Stimulated activated naive CD8-positive, alpha-beta T cell treated with anti-CD3 and anti-CD28 coated beads, Interleukin-15, amount 100 ng/mL, for 72 hours (primary cell): ENCODE measurements at regions not wholly inside any gene's neighbourhood (a gene's known extent, or its start where the extent isn't known, plus 50 kb on each side); places are given as distances from the start of the nearest gene placed in this dataset.

Experiments used
- ATAC-seq: fragments of 150-1000 bp; cut with Tn5 transposase; 2 replicates; pipeline ENCODE4 v1.10.0; 2021; ENCODE audit warnings: mild to moderate bottlenecking, moderate library complexity
- DNase-seq, 2 donors: peaks; one replicate each; pipeline ENCODE4 v3.0.0; 2021 to 2022
- H3K27ac Mint-ChIP-seq, 2 donors: one replicate each; pipeline ENCODE4 v1.8.0; 2022; ENCODE audit warnings: mild to moderate bottlenecking in 2 of 2, mixed read lengths in 2 of 2, moderate library complexity in 2 of 2
- H3K27me3 Mint-ChIP-seq: one replicate; pipeline ENCODE4 v1.8.0; 2022; ENCODE audit warnings: mixed read lengths
- H3K4me1 Mint-ChIP-seq: one replicate; pipeline ENCODE4 v1.8.0; 2022; ENCODE audit warnings: mild to moderate bottlenecking, mixed read lengths
- H3K4me3 Mint-ChIP-seq, 2 donors: one replicate each; pipeline ENCODE4 v1.8.0; 2022; ENCODE audit warnings: mild to moderate bottlenecking in 2 of 2, mixed read lengths in 2 of 2, moderate library complexity in 1 of 2
- H3K9me3 Mint-ChIP-seq, 2 donors: one replicate each; pipeline ENCODE4 v1.8.0; 2022; ENCODE audit warnings: mixed read lengths in 2 of 2

DNA sequence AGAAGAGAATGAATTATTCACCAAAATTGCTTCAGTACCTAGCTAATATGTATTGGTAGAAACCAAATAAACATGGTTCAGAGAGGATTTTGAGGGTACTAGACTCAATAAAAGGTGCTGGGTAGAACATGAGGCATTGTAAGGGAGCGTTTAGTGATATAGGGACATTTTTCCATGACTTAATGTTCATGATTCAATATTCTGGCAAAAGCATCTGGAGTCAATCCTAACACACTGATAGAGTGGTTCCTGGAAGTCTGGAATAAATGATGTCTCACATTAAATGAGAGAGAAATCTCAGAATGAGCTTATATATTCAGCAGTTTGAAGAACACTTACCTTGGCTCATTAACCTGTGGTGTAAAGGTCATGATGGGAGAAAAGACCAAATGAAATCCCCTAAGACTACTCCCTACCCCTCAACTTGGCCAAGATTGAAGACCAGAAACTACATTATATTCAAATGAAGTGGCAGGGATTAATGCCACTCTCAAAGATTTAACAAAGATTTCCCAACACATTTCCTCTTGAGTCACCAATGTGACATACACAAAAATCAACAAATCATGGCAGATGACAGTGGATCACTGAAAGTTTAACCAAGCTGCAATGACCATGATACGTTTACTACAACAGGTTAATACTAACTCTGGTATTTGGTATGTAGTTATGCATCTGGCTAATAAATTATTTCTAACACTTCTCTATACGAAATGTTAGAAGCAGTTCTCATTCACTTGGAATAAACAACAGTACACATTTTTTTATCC is 309.5 kb downstream of the SATB2 start:
- H3K27me3 Mint-ChIP-seq: no peaks in the 10 kb centered on the region
- DNase-seq (no peak), ATAC-seq (no peak)
- H3K4me3 Mint-ChIP-seq: no peak overlapping the region
- no peak overlapping the region for H3K27ac Mint-ChIP-seq
- H3K4me1 Mint-ChIP-seq: no peaks in the 10 kb centered on the region
- H3K9me3 Mint-ChIP-seq: peaks cover 0 to 3% of the 10 kb centered on the region in 2 donors

DNA sequence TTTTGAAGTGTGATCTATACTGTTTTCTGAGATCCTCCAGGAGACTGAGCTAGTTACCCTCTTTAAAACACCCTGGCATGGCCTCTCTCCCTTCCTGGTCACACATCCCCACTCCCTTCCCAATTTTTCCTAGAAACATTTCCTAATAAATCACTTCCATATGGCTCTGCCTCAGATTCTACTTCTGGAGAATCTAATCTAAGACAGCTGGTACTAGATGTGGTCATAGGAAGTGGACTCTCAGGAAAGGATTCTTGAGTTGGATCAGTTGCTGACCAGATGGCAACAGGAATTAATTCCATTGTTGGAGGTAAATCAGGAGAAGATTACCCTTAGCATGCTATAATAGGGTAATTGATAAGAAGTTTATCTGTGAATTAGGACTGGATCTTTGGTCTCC is 310.5 kb downstream of the SATB2 start:
- Mint-ChIP-seq H3K9me3 (no peaks in the 10 kb centered on the region), H3K27me3 (no peaks in the 10 kb centered on the region), H3K4me1 (no peaks in the 10 kb centered on the region), H3K27ac (no peak overlapping the region), H3K4me3 (no peak overlapping the region)
- ATAC-seq (no peak), DNase-seq (no peak)

DNA sequence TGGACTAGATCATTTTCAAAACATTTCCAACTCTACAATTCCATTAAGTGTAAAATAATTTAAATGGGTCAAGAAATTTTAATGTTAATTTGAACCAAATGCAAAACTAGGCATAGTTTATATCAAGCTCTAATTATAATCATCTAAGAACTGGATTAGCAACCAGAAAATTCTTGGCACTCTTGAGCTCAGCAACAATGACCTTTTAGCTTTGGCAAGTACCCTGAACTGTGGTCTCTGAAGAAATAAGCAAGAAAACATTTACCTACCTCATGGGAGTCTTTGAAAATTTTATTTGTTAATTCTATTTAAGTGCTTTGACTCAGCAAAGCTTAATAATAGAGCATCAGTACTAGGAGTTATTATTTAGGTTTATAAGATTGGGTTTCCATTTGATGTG is 313.2 kb downstream of the SATB2 start:
- DNase-seq: no peak
- ATAC-seq: no peak
- Mint-ChIP-seq H3K4me3 (no peak overlapping the region), H3K4me1 (no peaks in the 10 kb centered on the region), H3K27me3 (no peaks in the 10 kb centered on the region), H3K9me3 (peaks cover 0 to 8% of the 10 kb centered on the region in 2 donors), H3K27ac (no peak overlapping the region)

- no peak for DNase-seq
- no peak overlapping the region for H3K27ac Mint-ChIP-seq
- no peak for ATAC-seq
- no peaks in the 10 kb centered on the region for H3K4me1 Mint-ChIP-seq
- H3K4me3 Mint-ChIP-seq: no peak overlapping the region
- H3K27me3 Mint-ChIP-seq: no peaks in the 10 kb centered on the region
- H3K9me3 Mint-ChIP-seq: peaks cover 0 to 10% of the 10 kb centered on the region in 2 donors
Observed at GRCh38 chr2:199144036-199144435, 313.7 kb downstream of the SATB2 start.

GRCh38 chr2:199136681-199137080 is 321.1 kb downstream of the SATB2 start:
- Mint-ChIP-seq H3K27me3 (no peaks in the 10 kb centered on the region), H3K27ac (no peak overlapping the region), H3K4me3 (no peak overlapping the region), H3K9me3 (peaks cover 0 to 10% of the 10 kb centered on the region in 2 donors), H3K4me1 (no peaks in the 10 kb centered on the region)
- no peak for ATAC-seq
- no peak for DNase-seq

DNA sequence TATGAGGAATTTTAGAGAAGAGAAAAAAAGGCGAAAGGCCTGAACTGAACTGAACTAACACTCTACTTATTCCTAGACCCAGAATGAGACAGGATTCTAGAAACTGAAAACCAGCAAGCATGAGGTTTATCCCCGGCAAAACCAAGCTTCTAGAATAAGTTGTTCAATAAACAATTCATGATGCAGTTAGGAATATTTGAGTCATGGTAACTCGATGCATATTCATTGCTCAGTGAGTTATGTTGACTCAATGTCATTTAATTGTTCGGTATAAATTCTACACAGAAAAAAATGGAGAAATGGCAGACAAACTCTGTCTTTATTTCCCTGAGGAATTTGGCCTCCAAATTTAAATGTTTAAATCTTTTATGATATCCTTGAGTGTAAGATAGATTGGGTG is 321.5 kb downstream of the SATB2 start:
- Mint-ChIP-seq H3K4me1 (no peaks in the 10 kb centered on the region), H3K4me3 (no peak overlapping the region), H3K27ac (no peak overlapping the region), H3K9me3 (peaks cover 0 to 10% of the 10 kb centered on the region in 2 donors), H3K27me3 (no peaks in the 10 kb centered on the region)
- ATAC-seq: no peak
- no peak for DNase-seq

GRCh38 chr2:199131876-199132275 is 325.9 kb downstream of the SATB2 start:
- Mint-ChIP-seq H3K4me1 (no peaks in the 10 kb centered on the region), H3K9me3 (no peaks in the 10 kb centered on the region), H3K27me3 (no peaks in the 10 kb centered on the region), H3K27ac (no peak overlapping the region), H3K4me3 (no peak overlapping the region)
- ATAC-seq: no peak
- DNase-seq: no peak

- H3K9me3 Mint-ChIP-seq: no peaks in the 10 kb centered on the region
- no peak overlapping the region for H3K27ac Mint-ChIP-seq
- H3K27me3 Mint-ChIP-seq: no peaks in the 10 kb centered on the region
- ATAC-seq (no peak), DNase-seq (no peak)
- no peaks in the 10 kb centered on the region for H3K4me1 Mint-ChIP-seq
- no peak overlapping the region for H3K4me3 Mint-ChIP-seq
Observed at GRCh38 chr2:199131136-199131655, 326.5 kb downstream of the SATB2 start.

GRCh38 chr2:199130501-199130900 is 327.2 kb downstream of the SATB2 start:
- no peak for DNase-seq
- Mint-ChIP-seq H3K27me3 (no peaks in the 10 kb centered on the region), H3K9me3 (no peaks in the 10 kb centered on the region), H3K4me1 (no peaks in the 10 kb centered on the region), H3K4me3 (no peak overlapping the region), H3K27ac (no peak overlapping the region)
- no peak for ATAC-seq

DNA sequence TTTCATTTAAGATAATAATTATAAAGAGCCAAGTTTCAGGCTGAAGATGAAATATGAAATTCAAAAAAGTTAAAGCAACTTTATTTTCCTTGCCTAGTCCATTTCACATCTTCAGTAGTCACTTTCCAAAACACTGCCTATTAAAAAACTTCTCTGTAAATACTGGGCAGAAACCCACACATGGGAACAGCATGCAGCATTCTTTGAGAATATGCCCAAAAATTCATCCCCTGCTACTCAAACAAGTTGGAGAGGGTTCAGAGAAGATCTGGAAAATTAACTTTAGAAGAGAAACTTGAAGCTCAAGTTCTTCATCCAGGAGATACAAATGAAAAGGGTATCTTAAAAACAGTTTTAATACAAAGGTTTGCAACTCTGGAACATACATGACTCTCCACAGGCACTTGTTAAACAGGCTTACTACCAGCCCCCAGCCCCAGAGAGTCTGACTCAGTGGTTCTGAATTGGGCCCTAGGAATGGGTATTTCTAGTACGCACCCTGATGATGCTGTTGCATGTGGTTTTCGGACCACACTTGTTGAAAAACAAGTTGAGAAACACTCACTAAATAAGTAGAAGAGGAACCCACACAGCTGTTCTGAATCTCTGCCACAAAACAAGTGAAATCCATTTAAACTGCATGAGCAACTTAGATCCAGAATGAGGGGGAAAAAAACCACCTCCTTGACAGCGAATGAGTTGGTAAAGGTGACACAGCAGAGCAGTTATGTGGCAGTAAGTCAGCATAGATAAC is 329.1 kb downstream of the SATB2 start:
- ATAC-seq: no peak
- Mint-ChIP-seq H3K4me3 (no peak overlapping the region), H3K9me3 (no peaks in the 10 kb centered on the region), H3K27me3 (no peaks in the 10 kb centered on the region), H3K27ac (no peak overlapping the region), H3K4me1 (no peaks in the 10 kb centered on the region)
- DNase-seq: no peak

DNA sequence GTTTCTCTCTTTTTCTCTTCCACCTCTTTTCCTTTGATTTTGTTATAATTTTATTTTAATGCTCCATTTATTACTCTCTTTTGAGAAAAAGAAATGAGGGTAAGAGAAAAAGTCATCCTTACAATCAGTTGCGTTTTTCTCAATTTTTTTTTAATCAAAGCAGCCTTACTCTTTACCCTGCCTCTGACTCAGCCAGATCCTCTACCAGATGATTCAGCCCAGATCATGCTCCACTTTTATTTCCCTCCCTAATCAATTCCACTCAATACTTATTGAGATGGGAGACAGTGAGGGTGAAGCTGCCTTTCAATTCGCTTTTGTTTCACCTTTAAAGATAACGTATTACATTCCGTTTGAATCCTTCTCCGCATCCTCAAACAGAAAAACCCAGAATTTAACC is 337.9 kb downstream of the SATB2 start:
- DNase-seq (no peak), ATAC-seq (no peak)
- Mint-ChIP-seq H3K4me3 (no peak overlapping the region), H3K4me1 (no peaks in the 10 kb centered on the region), H3K9me3 (no peaks in the 10 kb centered on the region), H3K27ac (no peak overlapping the region), H3K27me3 (no peaks in the 10 kb centered on the region)

- no peaks in the 10 kb centered on the region for H3K9me3 Mint-ChIP-seq
- no peak overlapping the region for H3K4me3 Mint-ChIP-seq
- H3K27ac Mint-ChIP-seq: no peak overlapping the region
- no peaks in the 10 kb centered on the region for H3K27me3 Mint-ChIP-seq
- DNase-seq (no peak), ATAC-seq (no peak)
- no peaks in the 10 kb centered on the region for H3K4me1 Mint-ChIP-seq
Observed at GRCh38 chr2:199118673-199119112, 339.0 kb downstream of the SATB2 start.

- no peak overlapping the region for H3K4me3 Mint-ChIP-seq
- no peak for ATAC-seq
- no peak overlapping the region for H3K27ac Mint-ChIP-seq
- no peaks in the 10 kb centered on the region for H3K4me1 Mint-ChIP-seq
- no peaks in the 10 kb centered on the region for H3K27me3 Mint-ChIP-seq
- no peaks in the 10 kb centered on the region for H3K9me3 Mint-ChIP-seq
- DNase-seq: no peak
Observed at GRCh38 chr2:199115169-199115568, 342.6 kb downstream of the SATB2 start.

- DNase-seq (no peak), ATAC-seq (no peak)
- H3K4me3 Mint-ChIP-seq: no peak overlapping the region
Observed at GRCh38 chr2:199113111-199113510, 344.6 kb downstream of the SATB2 start.

DNA sequence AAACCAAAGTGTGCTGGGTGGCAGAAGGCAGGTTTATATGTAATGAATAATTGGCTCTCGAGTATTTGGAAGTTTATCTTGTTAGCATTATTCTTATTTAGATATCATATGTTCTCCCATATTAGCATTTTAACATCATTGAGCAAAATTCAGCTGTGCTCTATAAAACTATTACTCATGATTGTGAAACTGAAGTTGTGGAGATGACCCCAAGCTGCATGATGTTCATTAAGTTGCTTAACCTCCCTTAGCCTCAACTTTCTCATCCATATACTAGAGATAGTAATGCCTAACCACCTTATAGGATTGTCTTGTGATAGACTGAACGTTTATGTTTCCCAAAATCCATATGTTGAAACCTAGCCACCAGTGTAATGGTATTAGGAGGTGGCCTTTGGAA is 346.3 kb downstream of the SATB2 start:
- DNase-seq: no peak
- no peaks in the 10 kb centered on the region for H3K27me3 Mint-ChIP-seq
- H3K4me1 Mint-ChIP-seq: no peaks in the 10 kb centered on the region
- ATAC-seq: no peak
- no peaks in the 10 kb centered on the region for H3K9me3 Mint-ChIP-seq
- no peak overlapping the region for H3K27ac Mint-ChIP-seq
- no peak overlapping the region for H3K4me3 Mint-ChIP-seq

More at GRCh38 chr2:199113111-199113510, 344.6 kb downstream of the SATB2 start:
- H3K9me3 Mint-ChIP-seq: no peaks in the 10 kb centered on the region
- H3K27me3 Mint-ChIP-seq: no peaks in the 10 kb centered on the region
- H3K4me1 Mint-ChIP-seq: no peaks in the 10 kb centered on the region
- H3K27ac Mint-ChIP-seq: no peak overlapping the region

DNA sequence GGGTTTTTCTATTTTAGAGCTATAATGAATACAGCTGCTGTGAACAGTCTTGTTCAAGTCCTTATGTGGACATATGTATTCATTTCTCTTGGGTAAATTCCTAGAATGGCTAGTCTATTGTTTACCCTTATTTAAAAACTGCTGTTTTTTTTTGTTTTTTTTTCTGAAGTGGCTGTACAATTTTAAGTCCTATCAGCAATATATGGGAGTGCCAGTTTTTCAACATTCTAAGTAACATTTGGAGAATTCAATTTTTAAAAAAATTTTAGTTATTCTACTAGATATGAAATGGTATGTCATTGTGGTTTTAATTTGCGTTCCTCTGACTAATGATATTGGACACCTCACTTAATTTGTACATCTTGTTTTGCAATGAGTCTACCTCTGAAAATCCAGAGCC is 349.7 kb downstream of the SATB2 start:
- DNase-seq (no peak), ATAC-seq (no peak)
- H3K4me3 Mint-ChIP-seq: no peak overlapping the region
- no peaks in the 10 kb centered on the region for H3K9me3 Mint-ChIP-seq
- no peak overlapping the region for H3K27ac Mint-ChIP-seq
- no peaks in the 10 kb centered on the region for H3K4me1 Mint-ChIP-seq
- H3K27me3 Mint-ChIP-seq: no peaks in the 10 kb centered on the region
